Stimulated activated CD4-positive, alpha-beta T cell treated with anti-CD3 and anti-CD28 coated beads, Interleukin-12 subunit alpha, Interleukin-12 subunit beta, amount 100 ng/mL, for 48 hours (primary cell): ENCODE measurements at regions not wholly inside any gene's neighbourhood (a gene's known extent, or its start where the extent isn't known, plus 50 kb on each side); places are given as distances from the start of the nearest gene placed in this dataset.
"Not testable (repeated sequence)": the region's sequence is repeated elsewhere in the genome, so short reads cannot be mapped to it uniquely, and the experiment has no call there.

Experiments
- DNase-seq, 3 donors: peaks; one replicate each; pipeline ENCODE4 v3.0.0-alpha.2; 2020; ENCODE audit warnings: low read depth in 2 of 3, low spot score in 1 of 3

GRCh38 chr22:48310740-48311139 is 1516.9 kb downstream of the BRD1 start:
- no peak for DNase-seq

DNA sequence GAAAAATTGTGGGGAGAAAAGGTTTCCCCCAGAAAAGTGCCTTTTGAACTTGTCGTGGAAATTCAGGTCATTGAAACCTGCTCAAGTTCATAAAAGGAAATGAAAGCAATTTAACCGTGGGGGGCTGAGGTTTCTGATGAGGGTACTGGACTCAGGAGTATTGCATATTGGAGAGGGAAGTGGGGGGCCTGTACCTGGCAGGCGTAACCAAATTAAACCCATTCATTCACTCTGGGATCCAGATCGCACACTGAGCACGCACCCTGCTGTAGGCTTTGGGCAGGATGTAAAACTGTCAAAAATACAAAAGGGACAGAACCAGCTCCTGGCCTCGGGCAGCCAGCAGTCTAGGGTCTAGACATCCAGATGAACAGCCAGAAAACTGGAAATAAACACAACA is 1517.4 kb downstream of the BRD1 start:
- DNase-seq: no peak

DNA sequence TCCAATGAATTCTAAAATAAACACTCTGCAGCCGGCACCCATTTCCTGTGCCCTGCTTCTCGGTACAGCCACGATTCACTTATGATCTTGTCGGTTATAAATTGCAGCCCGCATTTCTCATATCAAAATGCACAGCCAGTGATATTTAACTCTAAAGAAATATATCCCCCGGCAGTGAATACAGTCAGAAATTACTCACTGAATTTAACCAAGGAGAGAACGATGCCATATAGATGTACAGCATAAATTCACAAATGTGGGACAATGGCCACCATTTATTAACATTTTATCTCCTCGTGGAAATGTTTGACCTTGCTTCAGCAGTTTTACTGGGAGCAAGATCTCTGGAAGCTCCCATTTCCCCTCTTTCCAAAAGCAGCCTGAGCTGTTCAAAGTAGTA is 1517.8 kb downstream of the BRD1 start:
- no peak for DNase-seq

- no peak for DNase-seq
Observed at GRCh38 chr22:48309115-48309705, 1518.5 kb downstream of the BRD1 start.

DNA sequence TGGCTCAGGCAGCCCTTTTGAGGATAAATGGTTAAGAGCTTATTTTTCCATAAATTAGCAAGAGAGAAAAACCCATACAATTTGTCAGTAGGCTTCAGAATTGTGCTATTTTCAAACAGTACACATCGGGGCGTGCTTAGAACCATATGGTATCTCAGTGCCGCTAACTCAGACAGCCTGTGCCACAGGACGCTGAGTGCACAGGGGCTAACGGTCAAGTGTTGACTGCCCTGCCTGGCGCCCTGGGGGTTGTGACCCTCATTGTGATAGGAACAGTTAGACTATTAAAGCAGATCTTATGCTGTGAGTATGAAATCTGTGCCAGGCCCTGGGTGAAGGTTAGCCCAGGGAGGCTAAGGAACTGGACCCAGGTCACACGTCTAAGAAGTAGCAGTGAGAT is 1519.7 kb downstream of the BRD1 start:
- DNase-seq: no peak

- no peak for DNase-seq
Observed at GRCh38 chr22:48306785-48307510, 1520.7 kb downstream of the BRD1 start.

GRCh38 chr22:48306284-48306683 is 1521.4 kb downstream of the BRD1 start:
- DNase-seq: no peak

GRCh38 chr22:48305726-48306235 is 1521.9 kb downstream of the BRD1 start:
- no peak for DNase-seq

GRCh38 chr22:48303369-48303725 is 1524.3 kb downstream of the BRD1 start:
- no peak for DNase-seq

DNA sequence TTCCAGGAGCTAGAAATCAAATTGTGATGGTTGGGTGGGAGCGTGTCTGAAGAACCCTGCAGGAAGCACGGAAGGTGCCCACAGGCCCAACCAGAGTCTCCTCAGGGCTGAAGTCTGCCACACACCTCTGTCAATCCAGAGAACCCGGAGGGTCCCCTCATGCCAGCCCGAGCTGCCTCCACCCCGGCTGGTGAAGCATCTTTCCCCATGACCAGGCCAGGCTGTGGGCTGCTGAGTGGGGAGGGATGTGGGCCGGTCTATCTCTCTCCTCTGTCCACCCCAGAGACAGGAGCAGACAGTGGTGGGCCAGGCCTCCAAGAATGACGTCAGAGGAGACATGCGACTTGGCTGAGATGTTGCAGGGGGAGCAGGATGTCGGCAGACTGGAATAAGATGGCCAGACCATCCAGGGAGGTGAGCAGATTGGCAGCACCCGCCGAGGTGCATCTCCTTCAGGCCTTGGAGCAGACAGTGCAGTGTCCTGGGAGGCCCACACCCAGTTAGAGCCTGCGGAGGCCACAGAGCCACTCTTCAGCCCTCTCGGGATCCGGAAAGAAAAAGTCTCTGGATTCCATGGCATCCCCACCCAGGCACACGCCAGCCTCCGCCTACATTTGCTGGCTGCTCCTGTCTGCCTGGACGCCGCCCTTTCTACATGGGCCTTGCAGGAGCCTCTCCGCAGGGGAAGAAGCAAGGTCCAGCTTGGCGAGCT is 1524.9 kb downstream of the BRD1 start:
- DNase-seq: no peak

DNA sequence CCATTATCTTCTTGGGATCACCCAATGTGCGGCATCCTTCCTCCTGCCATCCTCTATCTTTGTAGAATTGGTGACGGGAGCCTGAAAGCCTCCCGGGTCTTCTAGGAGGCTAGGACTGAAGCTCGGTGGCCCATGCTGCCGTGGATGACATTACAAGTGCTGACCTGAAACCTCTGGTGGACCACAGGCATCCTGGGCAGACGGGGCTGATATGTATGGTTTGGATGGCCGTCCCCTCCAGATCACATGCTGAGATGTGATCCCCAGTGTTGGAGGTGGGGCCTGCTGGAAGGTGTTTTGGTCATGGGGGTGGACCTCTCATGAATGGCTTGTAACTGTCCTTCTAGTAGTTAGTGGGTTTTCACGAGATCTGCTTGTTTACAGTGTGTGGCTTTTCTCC is 1525.8 kb downstream of the BRD1 start:
- no peak for DNase-seq

- no peak for DNase-seq
Observed at GRCh38 chr22:48301421-48301820, 1526.3 kb downstream of the BRD1 start.

GRCh38 chr22:48300877-48301276 is 1526.8 kb downstream of the BRD1 start:
- DNase-seq: no peak

GRCh38 chr22:48299801-48300200 is 1527.9 kb downstream of the BRD1 start:
- DNase-seq: no peak

GRCh38 chr22:48299124-48299523 is 1528.5 kb downstream of the BRD1 start:
- no peak for DNase-seq

GRCh38 chr22:48297296-48297695 is 1530.4 kb downstream of the BRD1 start:
- DNase-seq: no peak

- DNase-seq: not testable (repeated sequence)
Observed at GRCh38 chr22:48289954-48290353, 1527.5 kb downstream of the TBC1D22A start.

- no peak for DNase-seq
Observed at GRCh38 chr22:48288376-48288940, 1526.0 kb downstream of the TBC1D22A start.

DNA sequence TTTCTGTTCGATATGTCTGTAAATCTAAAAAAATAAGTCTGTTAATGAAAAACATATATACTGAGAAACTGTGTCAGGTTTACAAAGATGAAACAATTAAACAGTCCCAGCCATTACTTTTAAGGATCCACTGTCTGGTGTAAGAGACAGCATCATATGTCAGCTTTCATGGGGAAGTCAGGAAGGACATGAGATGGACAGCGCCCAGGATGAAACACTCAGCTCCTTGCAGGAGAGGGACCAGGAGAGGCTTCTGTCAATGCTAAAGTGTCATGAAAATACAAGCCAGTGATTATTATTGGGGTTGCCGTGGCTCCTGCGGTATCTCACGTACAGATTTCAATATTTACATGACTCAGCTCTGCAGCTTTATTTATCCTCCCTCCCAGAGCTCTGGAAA is 1524.6 kb downstream of the TBC1D22A start:
- DNase-seq: no peak

GRCh38 chr22:48284671-48285070 is 1522.2 kb downstream of the TBC1D22A start:
- DNase-seq: no peak

GRCh38 chr22:48282804-48283203 is 1520.4 kb downstream of the TBC1D22A start:
- DNase-seq: no peak

GRCh38 chr22:48279461-48279756 is 1517.0 kb downstream of the TBC1D22A start:
- no peak for DNase-seq
